ENCODE measurements at regions not wholly inside any gene's neighbourhood (a gene's known extent, or its start where the extent isn't known, plus 50 kb on each side); places are given as distances from the start of the nearest gene placed in this dataset.

DNA sequence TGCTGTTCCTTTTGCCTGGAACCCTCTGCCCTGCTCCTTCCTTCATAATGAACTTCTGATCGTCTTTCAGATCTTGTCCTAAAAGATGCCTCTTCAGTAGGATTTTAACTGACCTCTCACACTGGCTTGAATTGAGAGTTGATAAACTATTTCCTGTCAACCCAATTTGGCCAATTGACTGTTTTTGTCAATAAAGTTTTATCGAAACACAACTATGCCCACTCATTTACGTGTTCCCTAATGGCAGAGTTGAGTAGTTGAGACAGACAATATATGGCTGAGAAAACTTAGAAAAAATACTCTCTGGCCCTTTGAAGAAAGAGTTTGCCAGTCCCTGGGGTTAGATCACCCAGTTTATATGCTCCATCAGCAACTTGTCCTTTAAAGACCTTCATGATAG lies 171.7 kb upstream of the TBX3 start:
- TF ChIP-seq YY1 (IDR thresholded peaks at IDR 0.05; ENCODE audit: low read depth), result no peak
- TF ChIP-seq EP300 (IDR thresholded peaks at IDR 0.05; ENCODE audit: borderline replicate concordance), result no peak
- TF ChIP-seq CREB1 (IDR thresholded peaks at IDR 0.05; ENCODE audit: low read depth), result no peak
- no peak for TF ChIP-seq CEBPB (IDR thresholded peaks at IDR 0.05)
- TF ChIP-seq TAF1 (IDR thresholded peaks at IDR 0.05; ENCODE audit: low read depth), result no peak
- no peak for TF ChIP-seq REST (IDR thresholded peaks at IDR 0.05; ENCODE audit: low read depth)
- no peak for TF ChIP-seq NFIC (IDR thresholded peaks at IDR 0.05)
- TF ChIP-seq TEAD4 (IDR thresholded peaks at IDR 0.05), result no peak
- TF ChIP-seq ZBTB7A (IDR thresholded peaks at IDR 0.05; ENCODE audit: low read depth), result no peak
